UCSD-AML1 (cell line): ENCODE measurements at regions not wholly inside any gene's neighbourhood (a gene's known extent, or its start where the extent isn't known, plus 50 kb on each side); places are given as distances from the start of the nearest gene placed in this dataset.

Experiments used
- DNase-seq: peaks from one replicate; lab custom pipeline; 2025; ENCODE audit not compliant: unreplicated experiment; lab: John Stamatoyannopoulos, UW

DNA sequence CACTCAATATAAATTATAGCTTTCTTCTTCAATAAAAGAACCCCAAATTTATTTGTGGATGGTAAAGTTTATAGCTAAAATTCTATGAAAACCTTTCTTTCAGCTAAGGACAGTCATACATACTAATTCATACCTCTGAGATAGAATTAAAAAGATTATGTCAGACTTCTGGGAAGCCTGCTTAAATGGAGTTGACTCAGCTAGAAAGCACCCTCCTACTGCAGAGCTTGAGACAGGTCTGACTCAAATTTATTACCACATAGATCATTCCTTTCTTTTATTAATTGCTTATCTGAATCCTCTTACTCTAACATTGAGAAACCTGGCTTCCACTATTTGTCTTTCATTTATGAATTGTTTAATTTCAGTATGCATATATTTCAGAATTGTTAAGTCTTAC is 1007.0 kb upstream of the LRFN5 start:
- no peak for DNase-seq

DNA sequence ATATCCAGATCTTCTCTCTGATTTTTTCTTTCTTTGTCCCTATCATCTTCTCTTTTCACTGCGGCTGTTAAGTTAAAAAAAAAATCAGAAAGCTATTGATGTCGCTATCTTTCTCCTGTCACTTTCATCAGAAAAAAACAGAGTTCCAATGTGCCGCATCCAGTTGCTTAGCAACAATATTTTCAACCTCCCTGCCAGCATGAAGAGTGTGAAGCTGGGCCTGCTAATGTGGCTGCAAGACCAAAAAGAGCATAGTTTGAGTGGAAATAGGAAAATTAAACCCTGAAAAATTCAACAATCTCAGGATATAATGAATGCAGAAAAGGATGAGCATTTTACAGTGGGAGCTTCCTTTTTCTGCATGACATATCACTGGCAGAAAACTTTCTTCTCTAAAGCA is 1025.4 kb upstream of the LRFN5 start:
- no peak for DNase-seq

DNA sequence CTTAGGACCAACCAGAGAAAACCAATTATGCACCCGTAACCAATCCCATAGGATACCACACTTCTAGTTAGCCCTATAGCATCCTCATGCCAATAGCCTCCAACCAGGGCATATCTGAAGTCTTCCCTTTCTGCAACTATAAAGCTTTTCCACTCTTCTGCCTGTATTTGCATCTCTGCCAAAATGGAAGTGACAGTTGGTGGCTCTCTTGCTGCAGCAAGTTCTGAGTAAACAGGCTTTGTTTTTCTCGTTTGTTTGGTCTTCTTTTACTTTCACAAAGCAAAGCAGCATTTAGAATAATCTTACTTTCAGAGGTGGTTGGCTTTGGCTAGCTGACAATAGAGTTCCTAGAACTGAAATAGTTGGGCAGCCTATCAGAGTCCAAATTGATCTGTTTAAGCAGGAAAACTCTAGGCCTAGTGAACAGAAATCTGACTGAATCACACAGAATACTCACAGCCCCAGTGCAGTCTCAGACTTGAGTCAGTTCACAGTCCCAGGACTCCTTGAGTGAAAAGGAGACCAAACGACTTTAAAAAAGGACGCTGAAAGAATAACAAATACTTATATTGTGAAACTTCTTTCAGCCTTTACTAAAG is 1029.7 kb upstream of the LRFN5 start:
- DNase-seq = no peak

DNA sequence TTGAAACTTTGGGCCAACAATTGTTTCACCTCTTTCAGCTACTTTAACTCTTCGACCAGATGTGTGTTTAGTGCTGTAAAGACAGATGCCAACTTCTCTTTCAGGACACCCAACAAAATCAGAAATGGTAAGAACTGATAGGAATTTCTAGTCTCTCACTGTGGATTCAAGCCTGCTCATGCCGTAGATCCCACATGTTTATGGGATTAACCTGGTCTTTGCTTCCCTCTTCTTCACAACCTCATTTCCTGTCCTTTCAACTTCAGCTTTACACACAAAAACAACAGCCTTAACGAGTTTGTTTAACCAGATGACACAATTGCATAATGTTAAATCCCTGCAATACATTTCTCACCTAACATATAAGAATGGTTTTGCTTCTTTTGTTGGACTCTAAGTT is 1031.9 kb upstream of the LRFN5 start:
- no peak for DNase-seq

DNA sequence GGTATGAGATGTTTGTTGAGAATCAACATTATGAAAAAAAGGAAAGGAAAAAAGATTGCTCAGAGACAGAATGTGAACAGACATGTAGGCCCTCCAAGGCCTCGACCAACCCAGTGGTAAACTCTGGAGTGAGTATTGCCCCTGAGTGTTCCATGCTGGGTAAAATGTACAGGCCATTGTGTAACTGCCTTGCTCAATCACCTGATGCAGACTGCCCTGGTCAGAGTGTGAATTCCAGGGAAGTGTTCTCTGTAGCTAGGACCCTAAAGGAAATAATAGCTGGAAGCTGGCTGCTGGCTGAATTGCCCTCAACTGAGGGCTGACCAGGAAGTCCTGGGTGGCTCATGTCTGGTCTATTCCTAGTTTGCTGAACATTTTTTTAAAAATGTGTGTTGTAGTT is 1081.4 kb upstream of the LRFN5 start:
- no peak for DNase-seq

DNA sequence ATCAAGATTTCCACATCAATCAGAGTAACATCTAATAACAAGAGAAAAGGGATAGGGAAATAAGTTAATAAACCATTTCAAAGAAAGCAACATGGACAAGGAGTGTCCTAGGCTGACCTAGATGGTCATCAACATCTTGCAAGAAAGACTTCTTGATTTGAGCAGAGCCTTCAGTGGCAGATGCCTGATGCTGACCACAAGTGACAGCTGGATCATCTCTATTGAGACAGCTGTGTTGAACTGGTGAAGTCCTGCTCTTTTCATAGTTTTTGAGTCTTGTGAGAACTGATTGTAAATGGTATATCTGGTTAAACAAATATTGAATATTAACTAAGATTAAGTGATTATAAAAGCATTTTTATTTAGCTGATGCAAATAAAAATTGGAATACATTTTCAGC is 1083.6 kb upstream of the LRFN5 start:
- DNase-seq = no peak

DNA sequence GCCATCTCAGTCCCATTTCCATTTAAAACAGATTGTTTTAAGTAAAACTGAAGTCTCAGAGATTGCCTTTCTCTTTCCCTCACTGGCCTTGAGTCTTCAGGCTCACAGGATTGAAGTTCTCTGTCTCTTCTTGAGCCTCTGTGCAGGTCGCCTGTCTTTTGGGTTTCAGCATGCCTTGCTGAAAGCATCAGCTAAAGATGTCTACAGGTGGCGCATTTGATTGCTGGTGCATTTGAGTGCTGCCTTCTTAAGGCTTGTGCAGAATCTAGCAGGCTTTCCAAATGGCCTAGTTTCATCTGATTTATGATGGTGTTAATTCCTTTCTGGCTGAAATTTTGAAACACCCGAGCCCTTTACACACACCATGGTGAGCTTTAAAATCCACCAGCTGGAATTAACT is 1062.2 kb upstream of the FBXO33 start:
- no peak for DNase-seq

DNA sequence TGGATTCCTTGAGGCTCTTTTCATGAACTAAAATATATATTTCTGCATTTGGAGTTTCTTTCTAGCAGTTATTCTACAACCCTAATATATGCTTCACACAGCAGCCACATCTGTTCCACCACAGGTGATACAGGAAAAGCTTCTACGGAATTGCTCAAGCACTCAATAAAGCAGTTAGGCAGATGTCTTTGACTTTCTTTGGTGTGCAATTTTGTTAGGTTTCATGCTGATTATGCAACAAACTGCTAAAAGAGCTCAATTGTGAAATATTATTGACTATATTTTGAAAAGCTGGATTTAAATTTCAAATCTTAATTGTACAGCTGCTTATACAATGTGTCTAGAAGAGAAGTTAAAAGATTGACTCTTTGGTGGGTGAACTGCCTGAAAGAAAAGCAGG is 1055.6 kb upstream of the FBXO33 start:
- no peak for DNase-seq

DNA sequence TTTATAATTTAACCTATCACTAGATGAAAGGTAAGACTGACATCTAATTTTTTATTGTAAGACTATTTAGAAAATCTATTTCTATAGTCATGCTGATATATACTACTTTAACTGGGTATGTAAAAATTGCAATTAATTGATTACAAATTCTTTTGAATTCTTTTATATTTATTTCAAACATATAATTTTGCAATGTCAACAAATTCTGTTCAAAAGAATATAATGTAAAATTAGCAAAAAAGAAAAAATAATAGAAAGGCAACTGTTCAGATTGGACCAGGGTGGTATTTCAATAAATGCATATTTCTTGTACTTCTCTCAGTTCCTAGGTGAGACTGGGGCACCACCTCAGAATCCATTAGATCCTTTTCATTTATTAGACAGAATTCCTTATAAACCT is 1053.5 kb upstream of the FBXO33 start:
- no peak for DNase-seq

DNA sequence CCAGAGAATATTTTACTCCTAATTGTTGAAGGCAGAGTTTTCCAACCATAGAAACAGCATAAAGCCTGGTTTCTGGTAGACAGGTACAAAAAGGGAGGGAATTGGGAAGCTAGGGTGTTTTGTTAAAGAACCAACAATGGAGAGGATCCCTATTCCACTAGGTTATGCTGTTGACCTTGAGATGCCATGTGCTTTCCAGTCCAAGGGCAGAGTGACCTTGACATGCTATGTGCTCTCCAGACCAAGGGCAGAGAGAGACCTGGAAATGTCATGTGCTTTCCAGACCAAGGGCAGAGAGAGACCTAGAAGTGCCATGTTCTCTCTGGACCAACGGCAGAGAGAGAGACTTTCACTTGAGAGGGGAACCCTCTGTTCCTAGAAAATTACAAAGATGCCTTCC is 1043.8 kb upstream of the FBXO33 start:
- no peak for DNase-seq

DNA sequence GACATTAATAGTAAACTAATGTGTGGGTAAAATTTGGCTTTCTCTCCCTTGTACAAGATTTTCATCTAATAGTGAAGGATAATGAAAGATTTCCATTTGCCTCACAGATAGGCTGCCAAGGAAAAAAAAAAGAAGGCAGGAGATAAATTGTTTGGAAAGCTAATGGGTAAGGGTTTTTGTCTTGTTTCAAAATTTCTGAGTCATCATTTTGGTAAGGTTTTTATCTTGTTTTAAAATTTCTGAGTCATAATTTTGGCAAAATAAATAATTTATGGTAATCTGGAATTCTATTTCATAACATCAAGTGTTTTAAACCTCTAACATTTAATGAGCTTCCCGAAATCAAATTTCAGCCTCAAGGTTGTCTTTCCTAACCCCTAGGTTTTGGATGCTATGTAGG is 1035.7 kb upstream of the FBXO33 start:
- DNase-seq = no peak

DNA sequence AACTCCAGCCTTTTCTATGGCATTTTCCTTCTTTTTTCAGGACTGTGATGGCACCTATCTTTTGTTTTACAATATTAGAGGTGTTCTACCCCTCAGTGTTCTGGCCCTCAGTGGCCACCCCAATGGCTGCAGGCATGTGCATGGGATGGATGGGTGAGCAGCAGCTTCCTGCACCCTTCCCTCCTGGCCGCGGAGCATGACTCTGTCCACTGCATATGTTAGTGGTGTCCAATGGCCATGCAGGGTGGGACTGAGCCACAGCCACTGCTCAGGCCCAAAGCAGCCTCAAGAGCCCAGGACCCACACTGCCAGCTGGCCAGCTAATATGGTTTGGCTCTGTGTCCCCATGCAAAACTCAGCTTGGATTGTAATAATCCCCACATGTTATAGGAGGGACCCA is 1032.3 kb upstream of the FBXO33 start:
- DNase-seq = no peak

DNA sequence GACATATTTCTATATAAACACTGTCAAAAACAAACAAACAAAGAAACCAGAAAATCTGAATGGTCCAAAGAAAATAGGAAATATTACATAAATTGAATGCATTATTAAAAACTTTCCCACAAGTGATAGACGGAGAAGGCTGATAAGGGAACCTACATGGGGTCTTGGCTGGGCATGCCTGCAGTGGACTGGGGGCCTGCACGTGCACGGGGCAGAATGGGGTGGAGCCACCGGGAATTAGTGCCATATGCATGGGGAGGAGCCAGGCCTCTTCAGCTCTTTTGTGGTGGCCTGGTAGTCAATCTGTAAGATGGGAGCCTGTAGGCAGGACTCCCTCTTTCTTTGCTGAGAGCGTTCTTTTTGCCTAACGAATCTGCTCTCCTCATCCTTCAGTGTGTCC is 1031.7 kb upstream of the FBXO33 start:
- no peak for DNase-seq

DNA sequence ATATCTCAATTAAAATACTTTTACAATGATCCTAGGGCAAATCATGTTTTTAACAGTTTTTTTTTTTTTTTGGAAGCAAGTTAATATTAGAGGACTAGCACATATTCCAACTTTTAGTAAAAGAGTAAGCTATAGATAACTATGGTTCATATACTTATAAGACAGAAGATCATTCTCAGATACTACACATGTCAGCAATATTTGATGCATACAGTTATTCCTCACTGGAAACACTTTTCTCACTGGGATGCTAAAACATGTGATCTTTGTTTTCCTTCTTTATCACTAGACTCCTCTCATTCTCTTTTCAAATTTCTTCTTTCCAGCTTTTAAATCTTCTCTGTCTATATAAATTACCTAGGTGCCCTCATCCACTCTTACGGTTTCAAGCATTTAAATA is 1020.4 kb upstream of the FBXO33 start:
- DNase-seq = no peak

DNA sequence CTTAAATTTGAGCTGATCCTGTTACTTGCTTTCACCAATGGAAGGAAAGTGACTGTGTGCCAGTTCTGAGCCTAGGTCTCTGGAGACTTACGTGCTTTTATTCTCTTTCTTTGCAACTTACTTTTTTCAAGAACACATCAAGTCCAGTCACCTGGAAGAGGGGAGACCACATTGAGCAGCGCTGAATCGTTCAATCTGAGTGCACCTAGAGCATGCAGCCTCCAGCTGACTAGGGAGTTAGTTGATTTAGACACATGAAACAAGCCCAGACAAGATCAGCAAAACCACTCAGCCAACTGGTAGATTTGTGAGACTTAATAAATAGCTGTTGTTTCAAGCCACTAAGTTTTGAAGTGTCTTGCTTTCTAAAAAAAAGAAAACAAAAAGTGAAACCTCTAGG is 1014.8 kb upstream of the FBXO33 start:
- peak; percentile 1 for DNase-seq

DNA sequence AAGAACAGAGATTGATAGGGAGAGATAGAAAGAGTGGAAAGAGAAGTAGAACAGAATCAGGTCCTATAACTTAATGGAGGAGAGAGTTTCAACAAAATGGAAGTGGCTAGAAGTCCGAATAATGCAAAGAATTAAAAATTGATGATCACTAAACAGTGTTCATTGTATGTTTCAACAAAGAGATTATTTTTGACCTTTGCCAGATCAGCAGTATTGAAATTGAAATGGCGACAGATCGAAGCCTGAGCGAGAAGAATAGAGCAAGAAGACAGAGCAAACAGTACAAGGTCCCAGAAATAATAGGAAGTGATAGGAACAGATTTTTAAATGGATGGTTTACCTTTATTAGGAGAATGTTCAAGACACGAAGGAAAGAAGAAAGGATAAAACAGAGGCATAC is 1012.8 kb upstream of the FBXO33 start:
- no peak for DNase-seq

DNA sequence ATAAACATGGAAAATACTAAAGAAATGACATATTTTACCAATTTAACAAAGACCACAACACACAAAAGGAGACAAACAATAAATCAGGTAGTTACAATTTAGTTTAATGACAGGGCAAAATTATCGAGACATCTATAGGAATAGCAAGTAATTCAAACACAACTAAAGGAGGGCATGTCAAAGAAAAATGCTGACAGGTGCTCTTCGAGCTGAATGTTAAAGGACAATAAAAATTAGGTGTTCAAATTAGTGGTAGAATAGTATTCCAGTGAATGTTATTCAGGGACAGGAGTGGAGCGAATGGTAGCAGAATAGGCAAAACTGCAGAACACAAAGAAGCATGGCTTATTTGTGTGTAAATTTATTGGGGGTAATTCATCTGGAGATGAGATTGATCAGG is 1004.3 kb upstream of the FBXO33 start:
- no peak for DNase-seq

DNA sequence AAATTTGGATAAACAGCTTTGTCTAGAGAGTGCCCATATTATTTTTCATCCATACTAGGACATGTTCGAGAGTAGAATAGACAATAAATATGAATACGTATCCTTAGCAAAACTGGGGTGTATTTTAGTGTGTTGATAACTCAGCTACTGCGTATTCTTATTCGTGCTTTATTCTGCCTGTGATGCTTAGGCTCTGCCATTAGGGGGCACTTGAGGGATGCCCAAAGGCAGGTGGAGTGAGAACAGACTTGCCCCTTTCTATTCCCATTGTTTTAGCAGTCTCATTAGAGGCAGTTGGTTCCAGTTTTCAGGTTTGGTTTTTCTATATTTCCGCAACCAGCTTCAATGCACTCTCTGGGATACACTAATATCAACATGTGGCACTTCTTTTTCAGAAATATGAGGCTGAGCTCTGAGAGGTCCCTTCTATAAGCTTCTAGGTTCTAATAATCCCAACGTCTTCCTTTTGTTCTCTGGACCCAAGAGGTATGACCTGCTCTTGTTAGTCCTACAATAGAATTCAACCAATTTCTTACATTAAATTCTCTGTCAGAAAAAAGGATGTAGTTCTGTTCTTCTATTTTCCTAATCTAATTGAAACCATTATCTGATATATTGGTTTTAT is 985.7 kb upstream of the FBXO33 start:
- DNase-seq = peak; percentile 9

DNA sequence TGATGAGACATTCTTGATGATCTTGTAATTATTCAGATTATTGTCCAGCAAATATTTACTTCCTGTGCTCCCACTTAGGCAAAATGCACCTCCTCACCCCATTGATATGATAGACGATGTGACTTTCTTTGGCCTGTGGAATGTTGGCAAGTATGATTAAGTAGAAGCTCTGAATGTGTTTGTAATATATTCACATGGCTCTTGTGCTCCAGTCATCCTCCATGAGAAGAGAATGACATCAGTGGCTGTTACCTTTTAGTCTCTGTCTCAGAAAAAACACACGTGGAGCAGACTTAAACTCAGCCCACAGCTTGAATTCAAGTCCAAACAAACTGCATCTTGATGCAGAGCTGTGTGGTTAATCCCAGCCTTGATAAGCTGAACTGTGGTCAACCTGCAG is 984.3 kb upstream of the FBXO33 start:
- DNase-seq = no peak

DNA sequence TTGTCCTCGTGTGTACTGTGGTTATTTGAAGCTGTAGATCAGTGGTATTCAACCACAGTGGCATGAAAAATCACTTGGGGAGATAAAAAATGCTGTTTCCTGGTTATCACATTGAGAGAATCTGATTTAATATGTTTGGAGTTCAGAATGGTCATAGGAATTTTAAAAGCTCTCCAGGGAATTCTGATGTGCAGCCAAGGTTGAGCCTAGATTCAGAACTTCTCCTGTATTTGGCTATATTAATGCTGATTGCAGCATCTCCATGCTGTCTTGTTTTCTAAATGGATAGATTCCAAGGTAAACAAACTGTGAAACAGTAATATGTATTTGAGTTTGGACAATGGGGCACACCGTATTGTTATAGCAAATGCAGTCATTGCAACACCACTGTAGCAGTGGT is 982.2 kb upstream of the FBXO33 start:
- no peak for DNase-seq

DNA sequence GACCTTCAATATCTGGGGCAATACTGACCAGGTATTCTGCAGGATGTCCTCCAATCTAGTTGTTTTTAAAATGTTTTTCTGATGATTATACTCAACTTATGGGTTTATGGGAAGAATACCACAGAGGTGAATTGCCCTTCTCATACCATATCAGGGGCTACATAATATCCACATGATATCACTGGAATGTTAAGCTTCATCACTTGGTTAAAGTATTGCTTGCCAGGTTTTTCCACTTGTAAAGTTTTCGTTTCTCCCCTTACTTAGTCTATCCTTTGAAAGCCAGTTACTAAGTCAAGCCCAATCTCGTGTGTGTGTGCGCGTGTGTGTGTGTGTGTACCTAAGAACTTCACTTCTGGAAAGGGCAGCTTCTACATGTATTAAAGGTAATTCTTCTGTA is 980.9 kb upstream of the FBXO33 start:
- no peak for DNase-seq

DNA sequence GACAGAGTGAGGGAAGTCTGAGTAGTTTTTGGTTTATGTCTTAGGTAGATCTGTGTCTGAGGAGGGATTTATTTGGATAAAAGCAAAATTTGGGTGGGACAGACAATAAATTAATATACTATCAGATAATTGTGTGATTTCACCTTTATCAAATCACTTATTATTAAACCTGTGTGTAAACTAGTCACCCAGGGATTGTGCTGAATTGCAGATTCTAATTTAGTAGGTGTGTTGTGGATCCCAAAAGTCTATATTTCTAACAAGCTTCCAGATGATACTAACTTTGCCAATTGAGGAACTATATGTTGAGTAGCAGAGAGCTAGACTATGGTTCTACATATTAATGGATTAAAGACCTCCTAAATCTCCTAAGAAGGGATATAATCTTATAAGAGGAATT is 978.5 kb upstream of the FBXO33 start:
- DNase-seq = no peak

DNA sequence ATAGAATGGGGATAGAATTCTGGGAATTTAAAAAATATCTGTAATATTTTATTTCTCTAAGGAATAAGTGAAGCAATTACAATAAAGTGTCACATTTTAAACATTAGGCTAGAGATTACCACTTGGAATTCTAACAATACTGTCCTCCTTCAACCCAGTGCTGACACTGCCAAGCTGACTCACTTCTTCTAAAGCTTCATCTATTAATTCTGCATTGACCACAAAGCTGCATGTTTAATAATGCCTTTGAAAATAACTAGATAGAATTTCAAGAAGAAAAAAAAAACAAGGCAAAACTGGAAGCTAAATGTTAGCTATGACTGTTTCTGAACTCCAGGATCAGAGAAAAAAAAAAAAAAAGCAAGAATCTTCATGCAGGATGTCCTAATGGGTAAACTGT is 970.7 kb upstream of the FBXO33 start:
- no peak for DNase-seq
